ENCODE measurements at regions not wholly inside any gene's neighbourhood (a gene's known extent, or its start where the extent isn't known, plus 50 kb on each side); places are given as distances from the start of the nearest gene placed in this dataset.

DNA sequence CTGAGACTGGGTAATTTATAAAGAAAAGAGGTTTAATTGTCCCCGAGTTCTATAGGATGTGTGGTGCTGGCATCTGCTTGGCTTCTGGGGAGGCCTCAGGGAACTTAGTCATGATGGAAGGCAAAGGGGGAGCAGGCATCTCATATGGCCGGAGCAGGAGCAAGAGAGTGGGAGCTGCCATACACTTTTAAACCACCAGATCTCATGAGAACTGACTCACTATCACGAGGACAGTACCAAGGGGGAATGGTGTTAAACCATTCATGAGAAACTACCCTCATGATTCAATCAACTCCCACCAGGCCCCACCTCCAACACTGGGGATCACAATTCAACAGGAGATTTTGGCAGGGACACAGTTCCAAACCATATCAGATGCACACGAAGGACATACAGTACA lies 199.9 kb upstream of the DPP6 start:
- Histone ChIP-seq H3K36me3 (ENCODE audit: control insufficient read depth in 1 of 2, insufficient read depth in 2 of 2, low read length in 2 of 2) (no peaks in the 10 kb centered on the region), H3K9me3 (ENCODE audit: control insufficient read depth in 1 of 2, low read length in 2 of 2) (peaks cover 0 to 2% of the 10 kb centered on the region in 2 donors), H3K27me3 (ENCODE audit: low read depth, low read length) (no peaks in the 10 kb centered on the region), H3K4me3 (ENCODE audit: low read depth in 1 of 2, low read length in 2 of 2) (no peak overlapping the region), H3K4me1 (ENCODE audit: control insufficient read depth in 1 of 2, insufficient read depth in 2 of 2, low read length in 2 of 2) (no peaks in the 10 kb centered on the region), H3K27ac (ENCODE audit: low read length) (no peak overlapping the region)

DNA sequence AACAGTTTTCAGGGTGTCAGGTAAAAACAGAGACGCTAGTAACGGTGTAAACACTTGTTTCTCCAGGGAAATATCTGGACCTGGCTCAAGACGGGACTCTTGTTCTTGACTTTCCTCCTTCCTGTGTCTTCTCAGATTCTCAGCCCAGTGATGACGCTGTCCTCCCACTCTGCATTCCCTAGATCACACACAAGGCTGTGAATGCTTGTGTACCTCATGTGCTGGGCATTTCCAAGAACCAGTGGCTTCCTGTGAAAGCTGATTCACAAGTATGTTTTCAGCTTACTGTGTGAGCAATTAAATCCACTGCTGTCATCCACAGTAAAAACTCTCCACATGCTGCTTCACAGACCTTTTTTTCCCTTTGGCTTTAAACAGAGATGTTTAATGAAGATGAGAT lies 193.8 kb upstream of the DPP6 start:
- Histone ChIP-seq H3K4me1 (ENCODE audit: control insufficient read depth in 1 of 2, insufficient read depth in 2 of 2, low read length in 2 of 2) (no peaks in the 10 kb centered on the region), H3K36me3 (ENCODE audit: control insufficient read depth in 1 of 2, insufficient read depth in 2 of 2, low read length in 2 of 2) (no peaks in the 10 kb centered on the region), H3K27me3 (ENCODE audit: low read depth, low read length) (no peaks in the 10 kb centered on the region), H3K27ac (ENCODE audit: low read length) (peak overlapping the region; percentile 27), H3K4me3 (ENCODE audit: low read depth in 1 of 2, low read length in 2 of 2) (no peak overlapping the region), H3K9me3 (ENCODE audit: control insufficient read depth in 1 of 2, low read length in 2 of 2) (no peaks in the 10 kb centered on the region)

- Histone ChIP-seq H3K27ac (ENCODE audit: low read length) (no peak overlapping the region), H3K4me1 (ENCODE audit: control insufficient read depth in 1 of 2, insufficient read depth in 2 of 2, low read length in 2 of 2) (no peaks in the 10 kb centered on the region), H3K27me3 (ENCODE audit: low read depth, low read length) (no peaks in the 10 kb centered on the region), H3K36me3 (ENCODE audit: control insufficient read depth in 1 of 2, insufficient read depth in 2 of 2, low read length in 2 of 2) (no peaks in the 10 kb centered on the region), H3K4me3 (ENCODE audit: low read depth in 1 of 2, low read length in 2 of 2) (no peak overlapping the region), H3K9me3 (ENCODE audit: control insufficient read depth in 1 of 2, low read length in 2 of 2) (no peaks in the 10 kb centered on the region)
These were observed 193.0 kb upstream of the DPP6 start for GRCh38 chr7:153859239-153859638.

DNA sequence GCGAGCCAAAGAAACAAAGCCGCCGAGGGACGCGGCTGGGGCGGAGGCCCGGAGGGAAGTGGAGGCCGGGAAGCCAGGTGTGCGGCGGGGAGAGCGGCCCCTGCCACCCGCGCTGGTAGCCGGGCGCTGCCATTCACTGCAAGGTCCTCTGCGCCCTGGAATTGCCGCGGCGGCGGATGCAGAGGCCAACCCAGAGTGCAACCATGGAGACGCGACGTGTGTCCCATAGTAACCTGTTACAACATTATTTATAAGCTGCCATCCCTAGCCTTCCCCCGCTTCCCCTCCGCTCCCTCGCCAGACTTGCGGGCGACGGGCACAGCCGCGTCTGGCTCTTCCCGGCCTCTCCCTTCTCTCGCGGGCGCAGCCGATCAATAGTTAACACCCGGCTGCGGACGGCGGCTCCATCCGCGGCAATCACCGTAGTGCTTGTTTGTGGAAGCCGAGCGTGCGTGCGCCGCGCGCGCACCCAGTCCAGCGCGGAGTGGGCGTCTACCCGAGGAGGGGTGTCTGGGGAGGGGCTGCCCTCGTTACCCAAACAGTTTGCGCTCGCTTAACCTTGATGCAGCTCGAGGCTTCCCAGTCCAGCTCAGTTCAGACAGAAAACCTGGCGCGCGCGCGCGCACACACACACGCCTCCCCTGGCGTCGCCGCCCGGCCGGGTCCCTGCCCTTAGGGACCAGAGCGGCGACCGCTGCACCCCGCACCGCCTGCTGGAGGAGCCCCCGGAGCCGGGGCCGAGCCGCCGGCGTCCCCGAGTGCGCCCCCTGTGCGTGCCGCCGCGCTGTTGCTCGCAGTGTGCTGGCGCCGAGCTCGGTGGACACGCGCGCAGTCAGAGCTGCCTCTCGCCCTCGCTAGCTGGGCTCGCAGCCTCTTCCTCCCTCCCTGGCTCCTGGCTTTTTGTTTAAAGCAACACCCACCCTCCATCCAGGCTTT lies 165.4 kb upstream of the DPP6 start:
- peaks cover 0 to 22% of the 10 kb centered on the region in 2 donors for H3K4me1 ChIP-seq (ENCODE audit: control insufficient read depth in 1 of 2, insufficient read depth in 2 of 2, low read length in 2 of 2)
- no peaks in the 10 kb centered on the region for H3K36me3 ChIP-seq (ENCODE audit: control insufficient read depth in 1 of 2, insufficient read depth in 2 of 2, low read length in 2 of 2)
- H3K4me3 ChIP-seq (ENCODE audit: low read depth in 1 of 2, low read length in 2 of 2), result peak overlapping the region in 1 of 2 donors; percentile 75
- H3K27ac ChIP-seq (ENCODE audit: low read length), result no peak overlapping the region
- H3K27me3 ChIP-seq (ENCODE audit: low read depth, low read length), result no peaks in the 10 kb centered on the region
- no peaks in the 10 kb centered on the region for H3K9me3 ChIP-seq (ENCODE audit: control insufficient read depth in 1 of 2, low read length in 2 of 2)

DNA sequence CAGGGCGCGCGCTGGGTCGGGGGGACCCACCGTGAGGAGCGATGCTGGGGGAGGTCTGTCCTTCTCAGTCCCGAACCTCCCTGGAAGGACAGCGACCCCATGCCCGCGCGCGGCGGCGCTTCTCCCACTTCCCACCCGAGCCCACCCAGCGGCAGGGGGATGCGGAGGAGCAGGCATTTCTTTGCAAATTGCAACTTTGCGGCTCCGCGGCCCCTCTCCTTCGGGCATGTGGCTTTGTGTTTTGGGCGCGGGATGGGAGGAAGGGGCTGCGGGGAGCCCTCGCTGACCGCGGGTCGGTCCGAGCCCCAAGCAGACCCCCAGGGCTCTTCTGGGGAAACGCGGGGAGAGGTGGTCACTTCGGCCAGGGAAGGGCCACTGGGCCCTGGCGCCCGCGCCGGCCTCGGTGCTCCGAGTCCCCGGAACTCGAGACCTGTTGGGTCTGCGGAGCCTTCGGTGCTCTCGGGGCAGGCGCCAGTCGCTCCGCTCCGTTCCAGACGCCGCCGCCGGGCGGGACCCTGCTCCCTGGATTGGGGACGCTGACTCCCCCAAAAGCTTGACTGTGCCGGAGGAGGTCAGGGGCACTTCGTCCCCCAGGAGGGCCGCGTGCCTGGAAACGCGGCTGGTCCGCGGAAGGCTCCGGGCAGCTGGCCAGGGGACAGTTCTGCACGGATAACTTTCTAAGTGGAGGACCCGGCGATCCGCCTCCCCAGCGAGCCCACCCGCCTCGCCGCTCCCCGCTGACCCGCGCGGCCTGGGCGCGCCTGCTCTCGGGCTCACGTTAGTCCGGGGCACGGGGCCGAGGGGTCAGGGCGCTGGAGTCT lies 164.2 kb upstream of the DPP6 start:
- no peak overlapping the region for H3K27ac ChIP-seq (ENCODE audit: low read length)
- H3K9me3 ChIP-seq (ENCODE audit: control insufficient read depth in 1 of 2, low read length in 2 of 2), result no peaks in the 10 kb centered on the region
- H3K4me3 ChIP-seq (ENCODE audit: low read depth in 1 of 2, low read length in 2 of 2), result peak overlapping the region in 1 of 2 donors; percentile 75
- H3K27me3 ChIP-seq (ENCODE audit: low read depth, low read length), result no peaks in the 10 kb centered on the region
- H3K36me3 ChIP-seq (ENCODE audit: control insufficient read depth in 1 of 2, insufficient read depth in 2 of 2, low read length in 2 of 2), result no peaks in the 10 kb centered on the region
- H3K4me1 ChIP-seq (ENCODE audit: control insufficient read depth in 1 of 2, insufficient read depth in 2 of 2, low read length in 2 of 2), result peaks cover 0 to 22% of the 10 kb centered on the region in 2 donors

DNA sequence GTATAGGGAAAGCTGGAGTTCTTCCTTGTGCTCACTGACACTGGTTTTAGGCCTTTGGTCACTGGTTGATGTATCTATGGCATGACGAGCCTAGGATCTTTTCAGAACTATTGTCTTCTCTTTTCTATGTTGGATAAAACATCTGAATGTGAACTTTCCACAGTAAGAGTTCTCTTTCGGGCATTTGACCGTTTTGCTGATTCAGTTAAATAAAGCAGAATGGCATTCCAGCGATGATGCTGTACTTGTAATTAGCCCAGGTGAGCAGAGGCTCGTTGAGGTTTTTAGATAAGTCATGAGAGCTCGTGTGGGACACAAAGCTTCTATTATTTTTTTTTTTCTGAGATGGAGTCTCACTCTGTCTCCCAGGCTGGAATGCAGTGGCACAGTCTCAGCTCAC lies 160.2 kb upstream of the DPP6 start:
- H3K4me1 ChIP-seq (ENCODE audit: control insufficient read depth in 1 of 2, insufficient read depth in 2 of 2, low read length in 2 of 2), result peaks cover 0 to 12% of the 10 kb centered on the region in 2 donors
- no peaks in the 10 kb centered on the region for H3K27me3 ChIP-seq (ENCODE audit: low read depth, low read length)
- H3K4me3 ChIP-seq (ENCODE audit: low read depth in 1 of 2, low read length in 2 of 2), result no peak overlapping the region
- no peaks in the 10 kb centered on the region for H3K36me3 ChIP-seq (ENCODE audit: control insufficient read depth in 1 of 2, insufficient read depth in 2 of 2, low read length in 2 of 2)
- H3K9me3 ChIP-seq (ENCODE audit: control insufficient read depth in 1 of 2, low read length in 2 of 2), result no peaks in the 10 kb centered on the region
- no peak overlapping the region for H3K27ac ChIP-seq (ENCODE audit: low read length)

- Histone ChIP-seq H3K27me3 (ENCODE audit: low read depth, low read length) (no peaks in the 10 kb centered on the region), H3K9me3 (ENCODE audit: control insufficient read depth in 1 of 2, low read length in 2 of 2) (no peaks in the 10 kb centered on the region), H3K4me1 (ENCODE audit: control insufficient read depth in 1 of 2, insufficient read depth in 2 of 2, low read length in 2 of 2) (peaks cover 0 to 4% of the 10 kb centered on the region in 2 donors), H3K4me3 (ENCODE audit: low read depth in 1 of 2, low read length in 2 of 2) (no peak overlapping the region), H3K36me3 (ENCODE audit: control insufficient read depth in 1 of 2, insufficient read depth in 2 of 2, low read length in 2 of 2) (no peaks in the 10 kb centered on the region), H3K27ac (ENCODE audit: low read length) (no peak overlapping the region)
These were observed 149.3 kb upstream of the DPP6 start for GRCh38 chr7:153902862-153903261.

- H3K4me1 ChIP-seq (ENCODE audit: control insufficient read depth in 1 of 2, insufficient read depth in 2 of 2, low read length in 2 of 2), result peaks cover 0 to 4% of the 10 kb centered on the region in 2 donors
- H3K36me3 ChIP-seq (ENCODE audit: control insufficient read depth in 1 of 2, insufficient read depth in 2 of 2, low read length in 2 of 2), result no peaks in the 10 kb centered on the region
- no peaks in the 10 kb centered on the region for H3K9me3 ChIP-seq (ENCODE audit: control insufficient read depth in 1 of 2, low read length in 2 of 2)
- H3K27me3 ChIP-seq (ENCODE audit: low read depth, low read length), result no peaks in the 10 kb centered on the region
- no peak overlapping the region for H3K4me3 ChIP-seq (ENCODE audit: low read depth in 1 of 2, low read length in 2 of 2)
- no peak overlapping the region for H3K27ac ChIP-seq (ENCODE audit: low read length)
These were observed 140.0 kb upstream of the DPP6 start for GRCh38 chr7:153912211-153912610.

GRCh38 chr7:153920126-153920525 lies 132.1 kb upstream of the DPP6 start:
- Histone ChIP-seq H3K27ac (ENCODE audit: low read length) (no peak overlapping the region), H3K9me3 (ENCODE audit: control insufficient read depth in 1 of 2, low read length in 2 of 2) (no peaks in the 10 kb centered on the region), H3K4me1 (ENCODE audit: control insufficient read depth in 1 of 2, insufficient read depth in 2 of 2, low read length in 2 of 2) (no peaks in the 10 kb centered on the region), H3K36me3 (ENCODE audit: control insufficient read depth in 1 of 2, insufficient read depth in 2 of 2, low read length in 2 of 2) (no peaks in the 10 kb centered on the region), H3K4me3 (ENCODE audit: low read depth in 1 of 2, low read length in 2 of 2) (no peak overlapping the region), H3K27me3 (ENCODE audit: low read depth, low read length) (no peaks in the 10 kb centered on the region)

- H3K9me3 ChIP-seq (ENCODE audit: control insufficient read depth in 1 of 2, low read length in 2 of 2), result no peaks in the 10 kb centered on the region
- no peak overlapping the region for H3K4me3 ChIP-seq (ENCODE audit: low read depth in 1 of 2, low read length in 2 of 2)
- no peak overlapping the region for H3K27ac ChIP-seq (ENCODE audit: low read length)
- H3K27me3 ChIP-seq (ENCODE audit: low read depth, low read length), result no peaks in the 10 kb centered on the region
- H3K36me3 ChIP-seq (ENCODE audit: control insufficient read depth in 1 of 2, insufficient read depth in 2 of 2, low read length in 2 of 2), result no peaks in the 10 kb centered on the region
- H3K4me1 ChIP-seq (ENCODE audit: control insufficient read depth in 1 of 2, insufficient read depth in 2 of 2, low read length in 2 of 2), result no peaks in the 10 kb centered on the region
These were observed 131.3 kb upstream of the DPP6 start for GRCh38 chr7:153920897-153921296.

DNA sequence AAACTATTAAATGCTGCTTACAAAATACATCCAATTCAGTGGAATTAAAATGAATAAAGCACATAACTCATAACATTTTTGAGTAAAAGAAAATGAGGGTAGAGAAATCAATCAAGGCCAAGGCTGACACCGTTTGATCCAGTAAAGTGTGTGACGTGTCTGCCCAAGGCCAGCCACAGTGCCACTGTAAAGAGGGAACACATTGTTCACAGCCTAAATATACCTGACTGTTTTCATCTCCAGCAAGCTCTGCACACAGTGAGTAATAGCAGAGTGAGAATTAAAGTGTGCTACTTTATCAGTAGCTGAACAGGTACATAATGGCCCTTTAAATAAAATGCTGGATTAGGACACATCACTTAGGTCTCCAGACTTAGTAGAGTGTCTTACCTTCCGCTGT lies 130.8 kb upstream of the DPP6 start:
- H3K27ac ChIP-seq (ENCODE audit: low read length), result no peak overlapping the region
- no peak overlapping the region for H3K4me3 ChIP-seq (ENCODE audit: low read depth in 1 of 2, low read length in 2 of 2)
- no peaks in the 10 kb centered on the region for H3K27me3 ChIP-seq (ENCODE audit: low read depth, low read length)
- H3K9me3 ChIP-seq (ENCODE audit: control insufficient read depth in 1 of 2, low read length in 2 of 2), result no peaks in the 10 kb centered on the region
- H3K36me3 ChIP-seq (ENCODE audit: control insufficient read depth in 1 of 2, insufficient read depth in 2 of 2, low read length in 2 of 2), result no peaks in the 10 kb centered on the region
- no peaks in the 10 kb centered on the region for H3K4me1 ChIP-seq (ENCODE audit: control insufficient read depth in 1 of 2, insufficient read depth in 2 of 2, low read length in 2 of 2)

Measured in muscle layer of duodenum (tissue), 2 donors.